IMR-90 (cell line): ENCODE measurements at regions not wholly inside any gene's neighbourhood (a gene's known extent, or its start where the extent isn't known, plus 50 kb on each side); places are given as distances from the start of the nearest gene placed in this dataset.

ENCODE experiments used
- BHLHE40 ChIP-seq: fragments of 150-350 bp; IDR thresholded peaks from 2 replicates; pipeline ENCODE4 v1.6.1; 2016; ENCODE audit warnings: mild to moderate bottlenecking, low read depth, low read length
- CEBPB ChIP-seq: IDR thresholded peaks from 2 replicates; pipeline ENCODE4 v1.6.1; 2012; ENCODE audit warnings: low read depth, low read length, improper control_type of control experiment
- CHD1 ChIP-seq: IDR thresholded peaks from 2 replicates; pipeline ENCODE4 v1.6.1; 2012; ENCODE audit warnings: low read depth, low read length, improper control_type of control experiment
- MAFK ChIP-seq: IDR thresholded peaks from 2 replicates; pipeline ENCODE4 v1.6.1; 2012; ENCODE audit warnings: low read depth, low read length, improper control_type of control experiment
- MAZ ChIP-seq: IDR thresholded peaks from 2 replicates; pipeline ENCODE4 v1.6.1; 2012; ENCODE audit warnings: low read depth, mild to moderate bottlenecking, low read length, improper control_type of control experiment, moderate library complexity, borderline replicate concordance
- MXI1 ChIP-seq: IDR thresholded peaks from 2 replicates; pipeline ENCODE4 v1.6.1; 2012; ENCODE audit warnings: low read depth, mild to moderate bottlenecking, low read length, moderate library complexity, borderline replicate concordance
- POLR2A ChIP-seq: IDR thresholded peaks from 2 replicates; pipeline ENCODE4 v1.6.1; 2012; ENCODE audit warnings: mild to moderate bottlenecking, low read depth, low read length
- RCOR1 ChIP-seq: IDR thresholded peaks from 2 replicates; pipeline ENCODE4 v1.6.1; 2012; ENCODE audit warnings: mild to moderate bottlenecking, low read length, improper control_type of control experiment; ENCODE audit not compliant: insufficient replicate concordance
- RFX5 ChIP-seq: IDR thresholded peaks from 2 replicates; pipeline ENCODE4 v1.8.0; 2012; ENCODE audit warnings: low read depth, mild to moderate bottlenecking, low read length, moderate library complexity
- SMC3 ChIP-seq: fragments of 150-350 bp; IDR thresholded peaks from 2 replicates; pipeline ENCODE4 v1.6.1; 2016; ENCODE audit warnings: low read depth, mild to moderate bottlenecking, antibody characterized with exemption, low read length, moderate library complexity
- TF ChIP-seq, protein P1 (sequence below): conservative IDR thresholded peaks from 2 replicates; pipeline ENCODE4 v1.5.1; 2012; ENCODE audit warnings: mild to moderate bottlenecking, low read depth, low read length, improper control_type of control experiment
- TF ChIP-seq, protein P2 (sequence below): fragments of 150-350 bp; IDR thresholded peaks from 2 replicates; pipeline ENCODE4 v1.6.1; 2017; ENCODE audit warnings: mild to moderate bottlenecking, antibody characterized with exemption, low read length, low read depth

GRCh38 chr1:189623336-189623735 lies 854.3 kb downstream of the BRINP3 start:
- TF ChIP-seq, protein P1, sequence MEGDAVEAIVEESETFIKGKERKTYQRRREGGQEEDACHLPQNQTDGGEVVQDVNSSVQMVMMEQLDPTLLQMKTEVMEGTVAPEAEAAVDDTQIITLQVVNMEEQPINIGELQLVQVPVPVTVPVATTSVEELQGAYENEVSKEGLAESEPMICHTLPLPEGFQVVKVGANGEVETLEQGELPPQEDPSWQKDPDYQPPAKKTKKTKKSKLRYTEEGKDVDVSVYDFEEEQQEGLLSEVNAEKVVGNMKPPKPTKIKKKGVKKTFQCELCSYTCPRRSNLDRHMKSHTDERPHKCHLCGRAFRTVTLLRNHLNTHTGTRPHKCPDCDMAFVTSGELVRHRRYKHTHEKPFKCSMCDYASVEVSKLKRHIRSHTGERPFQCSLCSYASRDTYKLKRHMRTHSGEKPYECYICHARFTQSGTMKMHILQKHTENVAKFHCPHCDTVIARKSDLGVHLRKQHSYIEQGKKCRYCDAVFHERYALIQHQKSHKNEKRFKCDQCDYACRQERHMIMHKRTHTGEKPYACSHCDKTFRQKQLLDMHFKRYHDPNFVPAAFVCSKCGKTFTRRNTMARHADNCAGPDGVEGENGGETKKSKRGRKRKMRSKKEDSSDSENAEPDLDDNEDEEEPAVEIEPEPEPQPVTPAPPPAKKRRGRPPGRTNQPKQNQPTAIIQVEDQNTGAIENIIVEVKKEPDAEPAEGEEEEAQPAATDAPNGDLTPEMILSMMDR: no peak
- TF ChIP-seq CEBPB (no peak), POLR2A (no peak), RCOR1 (no peak), CHD1 (no peak), RFX5 (no peak), MAFK (no peak), SMC3 (no peak), MXI1 (no peak), BHLHE40 (no peak), MAZ (no peak)
- TF ChIP-seq, protein P2, sequence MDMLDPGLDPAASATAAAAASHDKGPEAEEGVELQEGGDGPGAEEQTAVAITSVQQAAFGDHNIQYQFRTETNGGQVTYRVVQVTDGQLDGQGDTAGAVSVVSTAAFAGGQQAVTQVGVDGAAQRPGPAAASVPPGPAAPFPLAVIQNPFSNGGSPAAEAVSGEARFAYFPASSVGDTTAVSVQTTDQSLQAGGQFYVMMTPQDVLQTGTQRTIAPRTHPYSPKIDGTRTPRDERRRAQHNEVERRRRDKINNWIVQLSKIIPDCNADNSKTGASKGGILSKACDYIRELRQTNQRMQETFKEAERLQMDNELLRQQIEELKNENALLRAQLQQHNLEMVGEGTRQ: no peak
